Natural killer cell (primary cell): ENCODE measurements at regions not wholly inside any gene's neighbourhood (a gene's known extent, or its start where the extent isn't known, plus 50 kb on each side); places are given as distances from the start of the nearest gene placed in this dataset.

Experiments
- ATAC-seq, 3 donors: fragments of 150-1000 bp in 2 of 3; fragments of 200-7000 bp in 1 of 3; cut with Tn5 transposase; 1 replicate in 1 of 3; 2 replicates in 2 of 3; pipeline ENCODE4 v1.10.0; 2021; ENCODE audit warnings: mild to moderate bottlenecking in 2 of 3, moderate library complexity in 2 of 3
- DNase-seq, 2 donors: peaks; one replicate each; pipeline versions ENCODE4 v3.0.0 to v3.0.0-alpha.2; 2013 to 2021; ENCODE audit warnings: mixed read lengths in 1 of 2
- H3K27ac ChIP-seq: one replicate; pipeline ENCODE4 v1.5.1; 2013; ENCODE audit warnings: mild to moderate bottlenecking, low read length
- H3K27me3 ChIP-seq: one replicate; pipeline ENCODE4 v1.6.1; 2013; ENCODE audit warnings: low read length; ENCODE audit not compliant: control insufficient read depth, insufficient read depth
- H3K36me3 ChIP-seq: one replicate; pipeline ENCODE4 v1.6.1; 2013; ENCODE audit warnings: low read length; ENCODE audit not compliant: control insufficient read depth, insufficient read depth
- H3K4me1 ChIP-seq: one replicate; pipeline ENCODE4 v1.6.1; 2013; ENCODE audit warnings: low read length; ENCODE audit not compliant: control insufficient read depth, insufficient read depth
- H3K4me3 ChIP-seq: one replicate; pipeline ENCODE4 v1.5.1; 2013; ENCODE audit warnings: low read length
- H3K9me3 ChIP-seq: one replicate; pipeline ENCODE4 v1.6.1; 2013; ENCODE audit warnings: low read length; ENCODE audit not compliant: control insufficient read depth, insufficient read depth
- H3K27ac Mint-ChIP-seq, 2 donors: one replicate each; pipeline ENCODE4 v1.8.0; 2022; ENCODE audit warnings: mild to moderate bottlenecking in 2 of 2, mixed read lengths in 2 of 2, moderate library complexity in 1 of 2
- H3K27me3 Mint-ChIP-seq, 2 donors: one replicate each; pipeline ENCODE4 v1.8.0; 2022; ENCODE audit warnings: low read depth in 2 of 2, mixed read lengths in 2 of 2
- H3K36me3 Mint-ChIP-seq: one replicate; pipeline ENCODE4 v1.8.0; 2022; ENCODE audit warnings: mixed read lengths
- H3K4me1 Mint-ChIP-seq, 2 donors: one replicate each; pipeline ENCODE4 v1.8.0; 2022; ENCODE audit warnings: mixed read lengths in 2 of 2
- H3K4me3 Mint-ChIP-seq: one replicate; pipeline ENCODE4 v1.8.0; 2022; ENCODE audit warnings: mild to moderate bottlenecking, moderate library complexity, mixed read lengths
- H3K9me3 Mint-ChIP-seq, 2 donors: one replicate each; pipeline ENCODE4 v1.8.0; 2022; ENCODE audit warnings: mixed read lengths in 2 of 2
- CTCF ChIP-seq: fragments of 200-600 bp; IDR thresholded peaks from one replicate; pipeline ENCODE4 v1.8.0; 2022; ENCODE audit warnings: antibody characterized with exemption
- WGBS: methylation state at CpG from one replicate; pipeline ENCODE4 v1.1.7; 2013; ENCODE audit warnings: missing lambda C conversion rate; ENCODE audit not compliant: insufficient coverage; 5-methylcytosine and 5-hydroxymethylcytosine counted together
- intact Hi-C: fragments of 100-400 bp; cut with micrococcal nuclease; formaldehyde crosslinking; loops from one replicate; pipeline ENCODE4 v1.14.2; 2022

- Histone ChIP-seq H3K27me3 (no peaks in the 10 kb centered on the region), H3K36me3 (no peaks in the 10 kb centered on the region), H3K27ac (no peak overlapping the region), H3K4me3 (no peak overlapping the region), H3K9me3 (no peaks in the 10 kb centered on the region), H3K4me1 (no peaks in the 10 kb centered on the region)
- intact Hi-C loops: no loop called here
- 90% methylated on average over 2 of the region's 2 CpGs for WGBS
- Mint-ChIP-seq H3K4me3 (no peak overlapping the region), H3K27ac (no peak overlapping the region), H3K36me3 (no peaks in the 10 kb centered on the region), H3K27me3 (no peaks in the 10 kb centered on the region), H3K4me1 (no peaks in the 10 kb centered on the region), H3K9me3 (no peaks in the 10 kb centered on the region)
- no peak for ATAC-seq
- no peak for DNase-seq
- no peak for TF ChIP-seq CTCF
Measured at GRCh38 chr10:128306966-128307365, 180.7 kb upstream of the MKI67 start.

GRCh38 chr10:128307820-128308219, 181.6 kb upstream of the MKI67 start:
- no peak overlapping the region for H3K27ac Mint-ChIP-seq
- intact Hi-C loops: no loop called here
- H3K4me1 Mint-ChIP-seq: no peaks in the 10 kb centered on the region
- no peaks in the 10 kb centered on the region for H3K36me3 ChIP-seq
- WGBS: 92% methylated on average over 1 of the region's 1 CpG
- no peaks in the 10 kb centered on the region for H3K27me3 Mint-ChIP-seq
- H3K9me3 ChIP-seq: no peaks in the 10 kb centered on the region
- no peak overlapping the region for H3K4me3 ChIP-seq
- H3K27ac ChIP-seq: no peak overlapping the region
- DNase-seq (no peak), ATAC-seq (no peak)
- no peak overlapping the region for H3K4me3 Mint-ChIP-seq
- TF ChIP-seq CTCF: no peak
- no peaks in the 10 kb centered on the region for H3K27me3 ChIP-seq
- no peaks in the 10 kb centered on the region for H3K4me1 ChIP-seq
- H3K9me3 Mint-ChIP-seq: no peaks in the 10 kb centered on the region
- H3K36me3 Mint-ChIP-seq: no peaks in the 10 kb centered on the region

GRCh38 chr10:128310971-128311658, 184.9 kb upstream of the MKI67 start:
- ATAC-seq (no peak), DNase-seq (no peak)
- H3K27me3 Mint-ChIP-seq: no peaks in the 10 kb centered on the region
- H3K4me1 Mint-ChIP-seq: no peaks in the 10 kb centered on the region
- Histone ChIP-seq H3K36me3 (no peaks in the 10 kb centered on the region), H3K4me1 (no peaks in the 10 kb centered on the region), H3K27ac (no peak overlapping the region), H3K27me3 (no peaks in the 10 kb centered on the region), H3K9me3 (no peaks in the 10 kb centered on the region), H3K4me3 (no peak overlapping the region)
- H3K36me3 Mint-ChIP-seq: no peaks in the 10 kb centered on the region
- H3K4me3 Mint-ChIP-seq: no peak overlapping the region
- no peak for TF ChIP-seq CTCF
- H3K27ac Mint-ChIP-seq: no peak overlapping the region
- intact Hi-C loops: no loop called here
- H3K9me3 Mint-ChIP-seq: no peaks in the 10 kb centered on the region
- 86% methylated on average over 9 of the region's 9 CpGs for WGBS

GRCh38 chr10:128312250-128312649, 186.0 kb upstream of the MKI67 start:
- DNase-seq: no peak
- H3K27me3 Mint-ChIP-seq: no peaks in the 10 kb centered on the region
- H3K4me1 Mint-ChIP-seq: no peaks in the 10 kb centered on the region
- H3K4me3 Mint-ChIP-seq: no peak overlapping the region
- WGBS: 89% methylated on average over 7 of the region's 7 CpGs
- no peaks in the 10 kb centered on the region for H3K9me3 ChIP-seq
- no peaks in the 10 kb centered on the region for H3K27me3 ChIP-seq
- H3K27ac Mint-ChIP-seq: no peak overlapping the region
- ATAC-seq: no peak
- intact Hi-C loops: no loop called here
- H3K4me1 ChIP-seq: no peaks in the 10 kb centered on the region
- H3K9me3 Mint-ChIP-seq: no peaks in the 10 kb centered on the region
- H3K27ac ChIP-seq: no peak overlapping the region
- no peaks in the 10 kb centered on the region for H3K36me3 ChIP-seq
- no peaks in the 10 kb centered on the region for H3K36me3 Mint-ChIP-seq
- H3K4me3 ChIP-seq: no peak overlapping the region
- TF ChIP-seq CTCF: no peak
